ENCODE measurements at regions not wholly inside any gene's neighbourhood (a gene's known extent, or its start where the extent isn't known, plus 50 kb on each side); places are given as distances from the start of the nearest gene placed in this dataset.

GRCh38 chr3:17979252-17979651, 236.8 kb upstream of the TBC1D5 start:
- no peak for DNase-seq
- Histone ChIP-seq H3K36me3 (no peaks in the 10 kb centered on the region), H3K27ac (no peak overlapping the region), H3K4me3 (ENCODE audit: low read depth, low read length) (no peak overlapping the region), H3K27me3 (ENCODE audit: insufficient read depth, low read depth, severe bottlenecking) (no peaks in the 10 kb centered on the region), H3K9me3 (ENCODE audit: severe bottlenecking) (no peaks in the 10 kb centered on the region)
- no peak for TF ChIP-seq CTCF (IDR thresholded peaks at IDR 0.05; ENCODE audit: low read depth, low read length)

DNA sequence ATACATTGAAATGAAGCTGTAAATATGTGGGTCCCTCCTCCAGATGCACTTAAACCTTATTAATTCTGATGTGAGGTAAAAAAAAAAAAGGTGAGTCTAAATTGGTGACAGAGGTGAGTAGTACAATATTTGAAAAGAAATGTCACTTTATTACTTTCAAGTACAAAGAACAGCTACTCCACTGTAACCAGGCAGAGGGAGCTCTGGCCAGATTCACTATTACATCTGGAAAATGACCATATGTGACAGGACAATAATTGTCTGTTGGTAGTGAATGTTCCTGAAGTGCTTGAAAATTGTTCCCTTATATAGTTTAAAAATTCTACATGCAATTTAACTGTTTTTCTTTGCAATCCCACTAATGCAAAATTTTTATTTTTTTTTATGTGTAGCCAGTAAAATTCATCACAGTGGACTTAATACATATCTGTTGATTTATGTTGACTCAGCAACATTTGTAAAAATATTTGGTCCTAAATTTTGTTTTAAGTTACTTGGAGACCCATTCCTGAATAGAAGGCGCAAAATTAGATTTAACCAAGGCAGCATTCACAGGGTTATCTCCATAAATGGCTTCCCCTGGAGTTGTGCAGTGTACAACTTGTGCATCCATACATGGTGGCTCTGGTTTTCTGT, 231.9 kb upstream of the TBC1D5 start:
- Histone ChIP-seq H3K36me3 (no peaks in the 10 kb centered on the region), H3K4me3 (ENCODE audit: low read depth, low read length) (no peak overlapping the region), H3K27ac (no peak overlapping the region), H3K9me3 (ENCODE audit: severe bottlenecking) (no peaks in the 10 kb centered on the region), H3K27me3 (ENCODE audit: insufficient read depth, low read depth, severe bottlenecking) (no peaks in the 10 kb centered on the region)
- no peak; the same call in 1 of the 2 replicates for TF ChIP-seq CTCF (IDR thresholded peaks at IDR 0.05; ENCODE audit: low read depth, low read length)
- no peak for DNase-seq

- no peaks in the 10 kb centered on the region for H3K9me3 ChIP-seq (ENCODE audit: severe bottlenecking)
- H3K27me3 ChIP-seq (ENCODE audit: insufficient read depth, low read depth, severe bottlenecking) = no peaks in the 10 kb centered on the region
- no peak overlapping the region for H3K27ac ChIP-seq
- no peaks in the 10 kb centered on the region for H3K36me3 ChIP-seq
- TF ChIP-seq CTCF (IDR thresholded peaks at IDR 0.05; ENCODE audit: low read depth, low read length) = no peak
- no peak for DNase-seq
- H3K4me3 ChIP-seq (ENCODE audit: low read depth, low read length) = no peak overlapping the region
These were observed 230.8 kb upstream of the TBC1D5 start for GRCh38 chr3:17972959-17973906.

- Histone ChIP-seq H3K9me3 (ENCODE audit: severe bottlenecking) (no peaks in the 10 kb centered on the region), H3K27ac (no peak overlapping the region), H3K4me3 (ENCODE audit: low read depth, low read length) (no peak overlapping the region), H3K36me3 (no peaks in the 10 kb centered on the region), H3K27me3 (ENCODE audit: insufficient read depth, low read depth, severe bottlenecking) (no peaks in the 10 kb centered on the region)
- DNase-seq = no peak
- TF ChIP-seq CTCF (IDR thresholded peaks at IDR 0.05; ENCODE audit: low read depth, low read length) = no peak
These were observed 230.0 kb upstream of the TBC1D5 start for GRCh38 chr3:17972476-17972875.

DNA sequence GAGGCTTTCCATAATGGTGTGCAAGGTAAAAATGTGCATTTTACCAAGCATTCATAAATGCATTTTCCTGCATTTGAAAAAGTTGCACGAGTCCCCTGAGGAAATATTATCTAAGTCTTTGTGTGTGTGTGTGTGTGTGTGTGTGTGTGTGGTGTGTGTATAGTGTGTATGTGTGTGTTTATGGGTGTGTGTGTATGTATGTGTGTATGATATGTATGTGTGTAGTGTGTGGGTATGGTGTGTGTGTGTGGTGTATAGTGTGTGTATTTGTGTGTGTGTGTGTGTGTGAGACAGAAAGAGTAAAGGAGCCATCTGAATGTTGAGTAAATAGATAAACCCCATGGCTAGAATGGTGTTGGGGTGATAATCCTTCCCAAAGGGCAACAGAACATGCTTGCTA, 229.6 kb upstream of the TBC1D5 start:
- Histone ChIP-seq H3K27me3 (ENCODE audit: insufficient read depth, low read depth, severe bottlenecking) (no peaks in the 10 kb centered on the region), H3K27ac (no peak overlapping the region)
- TF ChIP-seq CTCF (IDR thresholded peaks at IDR 0.05; ENCODE audit: low read depth, low read length) = no peak

More for the DNA sequence above, 229.6 kb upstream of the TBC1D5 start:
- Histone ChIP-seq H3K36me3 (no peaks in the 10 kb centered on the region), H3K4me3 (ENCODE audit: low read depth, low read length) (no peak overlapping the region), H3K9me3 (ENCODE audit: severe bottlenecking) (no peaks in the 10 kb centered on the region)
- no peak for DNase-seq
